ENCODE measurements at regions not wholly inside any gene's neighbourhood (a gene's known extent, or its start where the extent isn't known, plus 50 kb on each side); places are given as distances from the start of the nearest gene placed in this dataset.

GRCh38 chr1:30037251-30038118 lies 685.9 kb downstream of the MATN1 start:
- ChIA-PET POLR2A (no interaction called here), CTCF (no interaction called here)
- TF ChIP-seq BHLHE40 (IDR thresholded peaks at IDR 0.05; ENCODE audit: borderline replicate concordance) (no peak), LEF1 (IDR thresholded peaks at IDR 0.05; ENCODE audit: borderline replicate concordance) (no peak), SP1 (IDR thresholded peaks at IDR 0.05) (no peak), SUZ12 (IDR thresholded peaks at IDR 0.05) (no peak), FOXM1 (IDR thresholded peaks at IDR 0.05; ENCODE audit: borderline replicate concordance) (no peak), L3MBTL2 (conservative IDR thresholded peaks at IDR 0.05) (no peak), ARNT (IDR thresholded peaks at IDR 0.05) (no peak), HDGF (IDR thresholded peaks at IDR 0.05; ENCODE audit: borderline replicate concordance) (no peak), ZNF384 (IDR thresholded peaks at IDR 0.05) (no peak)
- no peak for DNase-seq (ENCODE audit: extremely low spot score)

DNA sequence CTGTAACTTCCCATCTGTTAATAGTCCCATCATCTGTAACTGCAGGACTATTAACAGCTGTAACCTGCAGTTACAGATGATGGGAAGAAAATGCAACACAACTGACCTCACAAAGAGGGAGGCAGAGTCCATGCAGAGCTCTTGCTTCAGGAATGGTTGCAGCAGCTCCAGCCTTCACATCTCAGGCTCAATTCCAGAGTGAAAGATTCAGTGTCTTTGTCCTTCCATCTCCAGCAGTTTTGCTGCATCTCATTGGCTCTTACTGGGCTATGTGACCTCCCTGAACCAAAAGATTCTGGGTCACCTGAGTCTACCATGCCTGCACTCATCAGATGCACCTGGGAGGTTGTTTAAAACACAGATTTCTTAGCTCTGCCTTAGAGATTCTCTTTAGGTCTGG lies 686.7 kb downstream of the MATN1 start:
- DNase-seq (ENCODE audit: extremely low spot score) = no peak
- ChIA-PET CTCF (no interaction called here), POLR2A (no interaction called here)
- TF ChIP-seq ZNF384 (IDR thresholded peaks at IDR 0.05) (no peak), TARDBP (IDR thresholded peaks at IDR 0.05) (no peak), NFRKB (IDR thresholded peaks at IDR 0.05) (no peak), FOXK2 (IDR thresholded peaks at IDR 0.05) (no peak), SUZ12 (IDR thresholded peaks at IDR 0.05) (no peak), LEF1 (IDR thresholded peaks at IDR 0.05; ENCODE audit: borderline replicate concordance) (no peak), ARNT (IDR thresholded peaks at IDR 0.05) (no peak), BHLHE40 (IDR thresholded peaks at IDR 0.05; ENCODE audit: borderline replicate concordance) (no peak), HDGF (IDR thresholded peaks at IDR 0.05; ENCODE audit: borderline replicate concordance) (no peak), FOXM1 (IDR thresholded peaks at IDR 0.05; ENCODE audit: borderline replicate concordance) (no peak), L3MBTL2 (conservative IDR thresholded peaks at IDR 0.05) (no peak), FOXA1 (IDR thresholded peaks at IDR 0.05) (no peak), ELF4 (IDR thresholded peaks at IDR 0.05) (no peak), SP1 (IDR thresholded peaks at IDR 0.05) (no peak), CTBP1 (IDR thresholded peaks at IDR 0.05; ENCODE audit: borderline replicate concordance) (no peak)
- TF ChIP-seq, protein P1, sequence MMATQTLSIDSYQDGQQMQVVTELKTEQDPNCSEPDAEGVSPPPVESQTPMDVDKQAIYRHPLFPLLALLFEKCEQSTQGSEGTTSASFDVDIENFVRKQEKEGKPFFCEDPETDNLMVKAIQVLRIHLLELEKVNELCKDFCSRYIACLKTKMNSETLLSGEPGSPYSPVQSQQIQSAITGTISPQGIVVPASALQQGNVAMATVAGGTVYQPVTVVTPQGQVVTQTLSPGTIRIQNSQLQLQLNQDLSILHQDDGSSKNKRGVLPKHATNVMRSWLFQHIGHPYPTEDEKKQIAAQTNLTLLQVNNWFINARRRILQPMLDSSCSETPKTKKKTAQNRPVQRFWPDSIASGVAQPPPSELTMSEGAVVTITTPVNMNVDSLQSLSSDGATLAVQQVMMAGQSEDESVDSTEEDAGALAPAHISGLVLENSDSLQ (IDR thresholded peaks at IDR 0.05) = no peak

GRCh38 chr1:30036229-30036547 lies 687.2 kb downstream of the MATN1 start:
- TF ChIP-seq, protein P1 (IDR thresholded peaks at IDR 0.05) = no peak
- TF ChIP-seq LEF1 (IDR thresholded peaks at IDR 0.05; ENCODE audit: borderline replicate concordance) (no peak), ELF4 (IDR thresholded peaks at IDR 0.05) (no peak), FOXK2 (IDR thresholded peaks at IDR 0.05) (no peak), FOXA1 (IDR thresholded peaks at IDR 0.05) (no peak), FOXM1 (IDR thresholded peaks at IDR 0.05; ENCODE audit: borderline replicate concordance) (no peak), NFRKB (IDR thresholded peaks at IDR 0.05) (no peak), HDGF (IDR thresholded peaks at IDR 0.05; ENCODE audit: borderline replicate concordance) (no peak)
- no peak for DNase-seq (ENCODE audit: extremely low spot score)
- POLR2A ChIA-PET = no interaction called here
- CTCF ChIA-PET = no interaction called here

DNA sequence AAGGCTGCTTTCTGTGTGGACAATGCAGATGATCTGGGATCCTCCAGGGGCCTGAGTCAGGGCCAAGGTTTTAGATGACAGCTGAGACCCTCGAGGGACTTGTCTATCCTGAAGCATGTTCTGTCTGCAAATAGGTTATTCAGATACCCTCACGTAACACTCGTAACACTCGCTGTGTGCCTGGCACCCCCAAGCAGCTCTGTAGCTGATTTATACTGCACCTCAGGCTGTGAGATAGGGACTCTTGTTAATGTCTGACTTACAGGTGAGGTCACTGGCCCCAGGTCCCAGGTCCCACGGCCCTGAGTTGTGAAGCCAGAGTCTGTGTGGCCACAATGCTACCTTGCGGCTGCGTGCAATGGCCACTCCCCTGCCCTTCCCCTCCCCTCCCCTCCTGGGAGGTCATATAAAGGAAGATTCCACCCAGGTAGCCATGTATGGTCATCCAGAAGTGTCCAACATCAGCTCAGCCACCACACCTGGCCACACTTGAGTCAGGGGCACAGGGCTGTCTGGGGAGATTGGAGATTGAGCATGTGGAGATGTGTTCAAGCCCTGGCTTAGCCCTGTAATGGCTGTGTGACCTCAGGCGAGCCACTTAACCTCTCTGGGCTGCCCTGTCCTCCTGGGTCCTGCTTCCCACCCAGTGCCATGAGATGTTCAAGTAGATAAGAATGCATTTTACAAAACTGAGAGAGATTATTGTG lies 687.7 kb downstream of the MATN1 start:
- POLR2A ChIA-PET = no interaction called here
- CTCF ChIA-PET = no interaction called here
- DNase-seq (ENCODE audit: extremely low spot score) = no peak
- TF ChIP-seq BHLHE40 (IDR thresholded peaks at IDR 0.05; ENCODE audit: borderline replicate concordance) (no peak), FOXK2 (IDR thresholded peaks at IDR 0.05) (no peak)

DNA sequence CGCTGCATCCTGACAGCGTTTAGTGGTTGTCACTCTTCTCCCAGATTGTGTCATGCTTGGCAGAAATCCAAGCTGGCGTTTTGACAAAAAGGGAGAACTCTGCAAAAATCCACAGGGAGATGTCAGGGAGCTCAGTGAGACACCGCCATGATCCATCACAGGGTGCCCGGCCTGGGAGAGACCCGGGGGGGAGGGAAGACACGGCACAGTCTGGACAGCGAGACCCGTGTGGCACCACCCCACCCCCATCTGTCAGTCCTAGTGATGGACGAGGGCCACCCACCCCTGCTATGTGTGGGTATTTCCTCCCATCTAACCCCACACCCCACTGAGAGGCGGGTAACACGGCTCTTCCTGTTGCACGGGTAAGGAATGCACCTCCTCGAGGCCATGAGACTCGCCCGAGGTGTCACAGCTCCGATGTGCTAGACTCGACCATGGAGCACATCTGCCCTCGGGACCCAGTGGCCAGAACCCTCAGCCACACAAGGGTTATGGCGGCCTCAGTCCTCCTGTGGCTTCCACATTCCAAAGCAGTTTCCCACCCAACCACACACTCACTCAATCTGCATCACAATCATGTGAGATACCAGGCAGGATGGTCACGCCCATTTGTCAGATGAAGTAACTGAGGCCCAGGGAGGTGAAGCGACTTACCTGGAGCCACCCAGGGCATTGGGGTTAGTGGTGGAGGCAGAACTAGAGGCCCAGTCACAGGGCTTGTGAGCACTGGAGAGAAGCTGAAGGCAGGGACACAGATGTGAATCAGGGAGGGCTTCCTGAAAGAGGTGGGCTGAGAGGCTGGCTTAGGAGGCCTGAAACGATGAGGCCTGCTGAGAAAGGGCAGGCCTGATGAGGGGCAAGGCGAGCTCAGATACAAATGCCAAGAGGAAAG lies 688.5 kb downstream of the MATN1 start:
- ChIA-PET CTCF (no interaction called here), POLR2A (no interaction called here)
- TF ChIP-seq LEF1 (IDR thresholded peaks at IDR 0.05; ENCODE audit: borderline replicate concordance) = no peak
- TF ChIP-seq, protein P1 (IDR thresholded peaks at IDR 0.05) = 0 out of 2 replicates have a peak, but pooled peaks have one; percentile 8
- DNase-seq (ENCODE audit: extremely low spot score) = no peak

GRCh38 chr1:30034105-30034626 lies 689.2 kb downstream of the MATN1 start:
- no peak for DNase-seq (ENCODE audit: extremely low spot score)
- CTCF ChIA-PET = interaction anchor here (0.6 kb wide), 1 partner anchor 618 kb away, joined by 3 read pairs; no protein-coding TSS in a partner anchor
- TF ChIP-seq FOXK2 (IDR thresholded peaks at IDR 0.05) (no peak), SP1 (IDR thresholded peaks at IDR 0.05) (no peak), FOXM1 (IDR thresholded peaks at IDR 0.05; ENCODE audit: borderline replicate concordance) (no peak), HDGF (IDR thresholded peaks at IDR 0.05; ENCODE audit: borderline replicate concordance) (no peak), LEF1 (IDR thresholded peaks at IDR 0.05; ENCODE audit: borderline replicate concordance) (no peak), FOXA1 (IDR thresholded peaks at IDR 0.05) (no peak), TARDBP (IDR thresholded peaks at IDR 0.05) (no peak), L3MBTL2 (conservative IDR thresholded peaks at IDR 0.05) (no peak), NFRKB (IDR thresholded peaks at IDR 0.05) (no peak), ZNF384 (IDR thresholded peaks at IDR 0.05) (no peak), CTBP1 (IDR thresholded peaks at IDR 0.05; ENCODE audit: borderline replicate concordance) (no peak), BHLHE40 (IDR thresholded peaks at IDR 0.05; ENCODE audit: borderline replicate concordance) (no peak), ELF4 (IDR thresholded peaks at IDR 0.05) (no peak), SUZ12 (IDR thresholded peaks at IDR 0.05) (no peak), ARNT (IDR thresholded peaks at IDR 0.05) (no peak)
- TF ChIP-seq, protein P1 (IDR thresholded peaks at IDR 0.05) = no peak
- POLR2A ChIA-PET = no interaction called here
